ENCODE measurements at regions not wholly inside any gene's neighbourhood (a gene's known extent, or its start where the extent isn't known, plus 50 kb on each side); places are given as distances from the start of the nearest gene placed in this dataset.

GRCh38 chr11:104219096-104219495, 55.1 kb upstream of the PDGFD start:
- H3K27ac ChIP-seq (ENCODE audit: extremely low read depth, low read depth, low read length): no peak overlapping the region
- H3K36me3 ChIP-seq (ENCODE audit: control insufficient read depth in 2 of 2, insufficient read depth in 1 of 2, low read length in 2 of 2): no peaks in the 10 kb centered on the region
- CTCF ChIA-PET: no interaction called here
- H3K9me3 ChIP-seq (ENCODE audit: control insufficient read depth, insufficient read depth, low read depth, low read length): no peaks in the 10 kb centered on the region
- POLR2A ChIA-PET: no interaction called here
- H3K4me1 ChIP-seq (ENCODE audit: control insufficient read depth, insufficient read depth, low read length): no peaks in the 10 kb centered on the region
- TF ChIP-seq ZEB2 (tag by site-specific recombination; IDR thresholded peaks at IDR 0.05) (no peak), GLI2 (tag by site-specific recombination; IDR thresholded peaks at IDR 0.05; ENCODE audit: borderline replicate concordance, low read depth) (no peak), ZNF423 (tag by site-specific recombination; IDR thresholded peaks at IDR 0.05) (no peak), ZNF132 (tag by site-specific recombination; IDR thresholded peaks at IDR 0.05; ENCODE audit: borderline replicate concordance) (no peak), ZNF10 (tag by site-specific recombination; IDR thresholded peaks at IDR 0.05) (no peak), ZFP41 (tag by site-specific recombination; IDR thresholded peaks at IDR 0.05; ENCODE audit: borderline replicate concordance) (no peak), ZNF558 (tag by site-specific recombination; IDR thresholded peaks at IDR 0.05) (no peak), KLF7 (tag by site-specific recombination; IDR thresholded peaks at IDR 0.05; ENCODE audit: borderline replicate concordance) (no peak), ZBTB8A (tag by site-specific recombination; IDR thresholded peaks at IDR 0.05) (no peak), ZNF776 (tag by site-specific recombination; IDR thresholded peaks at IDR 0.05; ENCODE audit: borderline replicate concordance) (no peak), ZBTB20 (tag by site-specific recombination; IDR thresholded peaks at IDR 0.05) (no peak)
- TF ChIP-seq, protein P1, sequence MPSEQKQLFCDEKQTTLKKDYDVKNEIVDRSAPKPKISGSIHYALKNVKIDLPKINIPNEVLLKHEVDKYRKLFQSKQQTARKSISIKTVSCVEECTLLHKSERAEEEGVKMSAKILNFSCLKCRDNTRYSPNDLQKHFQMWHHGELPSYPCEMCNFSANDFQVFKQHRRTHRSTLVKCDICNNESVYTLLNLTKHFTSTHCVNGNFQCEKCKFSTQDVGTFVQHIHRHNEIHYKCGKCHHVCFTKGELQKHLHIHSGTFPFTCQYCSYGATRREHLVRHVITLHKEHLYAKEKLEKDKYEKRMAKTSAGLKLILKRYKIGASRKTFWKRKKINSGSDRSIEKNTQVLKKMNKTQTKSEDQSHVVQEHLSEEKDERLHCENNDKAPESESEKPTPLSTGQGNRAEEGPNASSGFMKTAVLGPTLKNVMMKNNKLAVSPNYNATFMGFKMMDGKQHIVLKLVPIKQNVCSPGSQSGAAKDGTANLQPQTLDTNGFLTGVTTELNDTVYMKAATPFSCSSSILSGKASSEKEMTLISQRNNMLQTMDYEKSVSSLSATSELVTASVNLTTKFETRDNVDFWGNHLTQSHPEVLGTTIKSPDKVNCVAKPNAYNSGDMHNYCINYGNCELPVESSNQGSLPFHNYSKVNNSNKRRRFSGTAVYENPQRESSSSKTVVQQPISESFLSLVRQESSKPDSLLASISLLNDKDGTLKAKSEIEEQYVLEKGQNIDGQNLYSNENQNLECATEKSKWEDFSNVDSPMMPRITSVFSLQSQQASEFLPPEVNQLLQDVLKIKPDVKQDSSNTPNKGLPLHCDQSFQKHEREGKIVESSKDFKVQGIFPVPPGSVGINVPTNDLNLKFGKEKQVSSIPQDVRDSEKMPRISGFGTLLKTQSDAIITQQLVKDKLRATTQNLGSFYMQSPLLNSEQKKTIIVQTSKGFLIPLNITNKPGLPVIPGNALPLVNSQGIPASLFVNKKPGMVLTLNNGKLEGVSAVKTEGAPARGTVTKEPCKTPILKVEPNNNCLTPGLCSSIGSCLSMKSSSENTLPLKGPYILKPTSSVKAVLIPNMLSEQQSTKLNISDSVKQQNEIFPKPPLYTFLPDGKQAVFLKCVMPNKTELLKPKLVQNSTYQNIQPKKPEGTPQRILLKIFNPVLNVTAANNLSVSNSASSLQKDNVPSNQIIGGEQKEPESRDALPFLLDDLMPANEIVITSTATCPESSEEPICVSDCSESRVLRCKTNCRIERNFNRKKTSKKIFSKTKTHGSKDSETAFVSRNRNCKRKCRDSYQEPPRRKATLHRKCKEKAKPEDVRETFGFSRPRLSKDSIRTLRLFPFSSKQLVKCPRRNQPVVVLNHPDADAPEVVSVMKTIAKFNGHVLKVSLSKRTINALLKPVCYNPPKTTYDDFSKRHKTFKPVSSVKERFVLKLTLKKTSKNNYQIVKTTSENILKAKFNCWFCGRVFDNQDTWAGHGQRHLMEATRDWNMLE (tag by site-specific recombination; conservative IDR thresholded peaks at IDR 0.05; ENCODE audit: low read depth): no peak
- TF ChIP-seq, protein P2, sequence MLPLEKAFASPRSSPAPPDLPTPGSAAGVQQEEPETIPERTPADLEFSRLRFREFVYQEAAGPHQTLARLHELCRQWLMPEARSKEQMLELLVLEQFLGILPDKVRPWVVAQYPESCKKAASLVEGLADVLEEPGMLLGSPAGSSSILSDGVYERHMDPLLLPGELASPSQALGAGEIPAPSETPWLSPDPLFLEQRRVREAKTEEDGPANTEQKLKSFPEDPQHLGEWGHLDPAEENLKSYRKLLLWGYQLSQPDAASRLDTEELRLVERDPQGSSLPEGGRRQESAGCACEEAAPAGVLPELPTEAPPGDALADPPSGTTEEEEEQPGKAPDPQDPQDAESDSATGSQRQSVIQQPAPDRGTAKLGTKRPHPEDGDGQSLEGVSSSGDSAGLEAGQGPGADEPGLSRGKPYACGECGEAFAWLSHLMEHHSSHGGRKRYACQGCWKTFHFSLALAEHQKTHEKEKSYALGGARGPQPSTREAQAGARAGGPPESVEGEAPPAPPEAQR (tag by site-specific recombination; IDR thresholded peaks at IDR 0.05): no peak
- no peak overlapping the region for H3K4me3 ChIP-seq (ENCODE audit: low read depth, low read length)

GRCh38 chr11:104214517-104214916, 50.6 kb upstream of the PDGFD start:
- POLR2A ChIA-PET: no interaction called here
- H3K9me3 ChIP-seq (ENCODE audit: control insufficient read depth, insufficient read depth, low read depth, low read length): no peaks in the 10 kb centered on the region
- H3K27ac ChIP-seq (ENCODE audit: extremely low read depth, low read depth, low read length): no peak overlapping the region
- no peak overlapping the region for H3K4me3 ChIP-seq (ENCODE audit: low read depth, low read length)
- CTCF ChIA-PET: no interaction called here
- no peaks in the 10 kb centered on the region for H3K4me1 ChIP-seq (ENCODE audit: control insufficient read depth, insufficient read depth, low read length)
- TF ChIP-seq ZSCAN16 (tag by site-specific recombination; IDR thresholded peaks at IDR 0.05): no peak
- TF ChIP-seq ZNF426 (tag by site-specific recombination; IDR thresholded peaks at IDR 0.05): no peak
- TF ChIP-seq KLF10 (tag by site-specific recombination; IDR thresholded peaks at IDR 0.05): no peak
- no peak for TF ChIP-seq ZNF2 (tag by site-specific recombination; IDR thresholded peaks at IDR 0.05)
- no peaks in the 10 kb centered on the region for H3K36me3 ChIP-seq (ENCODE audit: control insufficient read depth in 2 of 2, insufficient read depth in 1 of 2, low read length in 2 of 2)

All from HEK293 (cell line).